GM19467 (cell line): ENCODE measurements at regions not wholly inside any gene's neighbourhood (a gene's known extent, or its start where the extent isn't known, plus 50 kb on each side); places are given as distances from the start of the nearest gene placed in this dataset.
"Not testable (repeated sequence)": the region's sequence is repeated elsewhere in the genome, so short reads cannot be mapped to it uniquely, and the experiment has no call there.

ENCODE experiments used
- ATAC-seq: cut with Tn5 transposase; IDR thresholded peaks from one replicate; pipeline ENCODE4 v1.9.1; 2021; ENCODE audit warnings: mild to moderate bottlenecking, moderate library complexity; ENCODE audit not compliant: unreplicated experiment

DNA sequence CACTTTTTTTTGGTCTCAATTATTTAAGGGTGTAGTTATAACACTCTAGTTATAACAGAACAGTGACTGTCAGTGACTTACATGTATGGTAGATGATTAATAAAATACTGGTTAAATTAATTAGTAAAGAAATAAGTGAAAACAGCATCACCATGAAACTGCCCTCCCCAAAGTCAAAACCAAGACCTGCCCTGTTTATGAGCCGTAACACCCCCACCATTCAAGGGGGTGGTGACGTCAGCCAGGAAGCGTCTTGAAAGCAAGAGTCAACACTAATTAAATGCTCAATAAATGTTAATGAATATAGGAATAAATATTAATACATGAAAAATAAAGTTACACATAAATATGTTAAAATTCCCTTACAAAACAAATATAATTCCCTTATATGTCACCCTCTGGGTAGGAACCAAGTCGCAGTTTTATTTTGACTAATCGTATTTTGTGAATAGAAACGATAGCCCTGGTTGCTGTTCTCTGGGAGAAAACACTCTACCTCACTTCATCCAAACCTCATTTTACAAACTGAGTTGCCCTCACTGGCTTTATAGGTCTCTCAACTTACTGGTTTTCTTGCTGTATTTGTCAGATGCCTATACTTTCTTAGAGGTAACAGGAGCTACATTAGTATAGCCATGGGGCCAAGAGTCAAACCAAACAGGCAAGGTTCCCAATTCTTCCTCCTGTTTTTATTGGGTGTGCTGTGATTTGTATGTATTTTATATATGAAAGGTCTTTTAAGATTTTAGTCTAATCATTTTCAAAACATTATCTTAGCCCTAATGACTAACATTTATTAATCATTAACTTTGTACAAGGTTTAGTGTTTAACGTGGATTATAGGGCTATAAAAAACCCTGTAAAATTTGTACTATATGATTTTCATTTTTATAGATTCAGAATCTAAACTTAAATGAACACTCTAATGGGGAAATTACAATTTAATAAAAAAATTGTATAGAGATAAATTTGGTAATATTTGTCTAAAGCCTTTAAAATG is 227.9 kb upstream of the IRAK1BP1 start:
- ATAC-seq: no peak

DNA sequence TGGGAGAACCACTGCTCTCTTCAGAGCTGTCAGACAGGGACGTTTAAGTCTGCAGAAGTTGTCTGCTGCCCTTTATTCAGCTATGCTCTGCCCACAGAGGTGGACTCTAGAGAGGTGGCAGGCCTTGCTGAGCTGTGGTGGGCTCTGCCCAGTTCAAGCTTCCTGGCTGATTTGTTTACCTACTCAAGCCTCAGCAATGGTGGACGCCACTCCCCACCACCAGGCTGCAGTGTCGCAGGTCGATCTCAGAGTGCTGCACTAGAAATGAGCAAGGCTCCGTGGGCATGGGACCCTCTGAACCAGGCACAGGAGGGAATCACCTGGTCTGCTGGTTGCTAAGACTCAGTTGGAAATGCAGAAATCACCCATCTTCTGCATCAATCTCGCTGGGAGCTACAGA is 223.4 kb upstream of the IRAK1BP1 start:
- ATAC-seq: not testable (repeated sequence)

DNA sequence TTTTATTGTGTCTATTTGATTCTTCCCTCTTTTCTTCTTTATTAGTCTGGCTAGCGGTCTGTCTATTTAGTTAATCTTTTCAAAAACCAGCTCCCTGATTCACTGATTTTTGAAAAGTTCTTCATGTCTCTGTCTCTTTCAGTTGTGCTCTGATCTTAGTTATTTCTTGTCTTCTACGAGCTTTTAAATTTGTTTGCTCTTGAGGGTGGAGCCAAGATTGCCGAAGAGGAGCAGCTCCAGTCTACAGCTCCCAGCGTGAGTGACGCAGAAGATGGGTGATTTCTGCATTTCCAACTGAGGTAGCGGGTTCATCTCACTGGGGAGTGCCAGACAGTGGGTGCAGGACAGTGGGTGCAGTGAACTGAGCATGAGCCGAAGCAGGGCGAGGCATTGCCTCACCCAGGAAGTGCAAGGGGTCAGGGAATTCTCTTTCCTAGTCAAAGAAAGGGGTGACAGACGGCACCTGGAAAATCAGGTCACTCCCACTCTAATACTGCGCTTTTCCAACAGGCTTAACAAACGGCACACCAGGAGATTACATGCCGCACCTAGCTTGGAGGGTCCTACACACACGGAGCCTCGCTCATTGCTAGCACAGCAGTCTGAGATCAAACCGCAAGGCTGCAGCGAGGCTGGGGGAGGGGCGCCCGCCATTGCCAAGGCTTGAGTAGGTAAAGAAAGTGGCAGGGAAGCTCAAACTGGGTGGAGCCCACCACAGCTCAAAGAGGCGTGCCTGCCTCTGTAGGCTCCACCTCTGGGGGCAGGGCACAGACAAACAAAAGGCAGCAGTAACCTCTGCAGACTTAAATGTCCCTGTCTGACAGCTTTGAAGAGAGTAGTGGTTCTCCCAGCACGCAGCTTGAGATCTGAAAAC is 220.6 kb upstream of the IRAK1BP1 start:
- ATAC-seq: not testable (repeated sequence)

DNA sequence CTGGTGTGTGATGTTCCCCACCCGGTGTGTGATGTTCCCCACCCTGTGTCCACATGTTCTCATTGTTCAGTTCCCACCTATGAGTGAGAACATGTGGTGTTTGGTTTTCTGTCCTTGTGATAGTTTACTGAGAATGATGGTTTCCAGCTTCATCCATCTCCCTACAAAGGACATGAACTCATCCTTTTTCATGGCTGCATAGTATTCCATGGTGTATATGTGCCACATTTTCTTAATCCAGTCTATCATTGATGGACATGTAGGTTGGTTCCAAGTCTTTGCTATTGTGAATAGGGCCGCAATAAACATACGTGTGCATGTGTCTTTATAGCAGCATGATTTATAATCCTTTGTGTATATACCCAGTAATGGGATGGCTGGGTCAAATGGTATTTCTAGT is 201.5 kb upstream of the IRAK1BP1 start:
- not testable (repeated sequence) for ATAC-seq

DNA sequence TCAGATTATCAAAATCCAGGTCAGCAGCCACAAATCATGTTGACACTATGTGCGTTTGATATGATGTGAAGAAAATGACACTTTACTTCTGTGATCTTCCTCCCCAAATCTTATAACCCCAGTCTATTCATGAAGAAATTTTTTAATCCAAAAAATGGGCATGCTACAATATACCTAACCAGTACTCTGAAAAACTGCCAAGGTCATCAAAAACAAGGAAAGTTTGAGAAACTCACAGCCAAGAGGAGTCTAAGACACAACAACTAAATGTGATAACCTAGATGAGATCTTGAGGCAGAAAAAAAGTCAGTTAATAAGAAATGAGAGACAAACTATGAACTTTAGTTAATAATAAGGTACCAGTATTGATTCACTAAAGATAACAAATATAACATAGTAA is 200.6 kb upstream of the IRAK1BP1 start:
- ATAC-seq: no peak

DNA sequence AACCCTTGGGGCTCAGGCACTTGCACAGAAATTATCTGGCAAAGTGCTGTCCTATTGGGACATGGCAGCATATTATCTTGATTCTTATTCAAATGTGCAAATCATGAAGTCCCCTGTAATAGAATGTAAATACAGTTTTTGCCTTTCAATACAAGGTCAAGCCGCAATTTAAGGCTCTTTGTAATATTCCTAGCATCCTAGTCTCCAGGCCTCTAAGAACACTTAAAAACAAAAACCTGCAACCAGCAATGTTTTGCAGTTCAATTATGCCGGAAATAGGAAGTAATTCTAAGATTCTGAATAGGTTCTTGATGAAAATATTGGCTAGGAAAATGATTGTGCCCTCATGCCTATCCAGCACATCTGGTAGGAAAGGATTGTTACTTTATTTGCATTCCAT is 197.2 kb upstream of the IRAK1BP1 start:
- no peak for ATAC-seq

DNA sequence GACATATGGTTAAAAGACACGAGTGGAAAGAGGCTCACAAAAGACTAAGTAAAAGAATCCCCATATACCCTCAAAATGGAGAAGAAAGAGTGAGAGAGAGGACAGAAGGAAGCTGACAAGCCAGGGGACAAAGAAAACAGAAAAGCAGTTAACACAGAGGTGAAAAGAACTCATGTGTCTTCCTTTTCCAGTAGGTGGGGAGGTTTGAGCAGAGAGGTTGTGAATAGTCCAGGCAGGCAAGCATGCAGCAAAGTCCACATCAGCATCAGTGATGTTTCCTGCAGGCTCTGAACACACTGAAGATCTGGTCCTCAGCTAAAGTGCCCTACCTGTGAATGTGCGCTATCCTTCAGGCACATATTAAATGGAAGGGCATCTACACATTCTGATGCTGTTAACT is 196.5 kb upstream of the IRAK1BP1 start:
- no peak for ATAC-seq

DNA sequence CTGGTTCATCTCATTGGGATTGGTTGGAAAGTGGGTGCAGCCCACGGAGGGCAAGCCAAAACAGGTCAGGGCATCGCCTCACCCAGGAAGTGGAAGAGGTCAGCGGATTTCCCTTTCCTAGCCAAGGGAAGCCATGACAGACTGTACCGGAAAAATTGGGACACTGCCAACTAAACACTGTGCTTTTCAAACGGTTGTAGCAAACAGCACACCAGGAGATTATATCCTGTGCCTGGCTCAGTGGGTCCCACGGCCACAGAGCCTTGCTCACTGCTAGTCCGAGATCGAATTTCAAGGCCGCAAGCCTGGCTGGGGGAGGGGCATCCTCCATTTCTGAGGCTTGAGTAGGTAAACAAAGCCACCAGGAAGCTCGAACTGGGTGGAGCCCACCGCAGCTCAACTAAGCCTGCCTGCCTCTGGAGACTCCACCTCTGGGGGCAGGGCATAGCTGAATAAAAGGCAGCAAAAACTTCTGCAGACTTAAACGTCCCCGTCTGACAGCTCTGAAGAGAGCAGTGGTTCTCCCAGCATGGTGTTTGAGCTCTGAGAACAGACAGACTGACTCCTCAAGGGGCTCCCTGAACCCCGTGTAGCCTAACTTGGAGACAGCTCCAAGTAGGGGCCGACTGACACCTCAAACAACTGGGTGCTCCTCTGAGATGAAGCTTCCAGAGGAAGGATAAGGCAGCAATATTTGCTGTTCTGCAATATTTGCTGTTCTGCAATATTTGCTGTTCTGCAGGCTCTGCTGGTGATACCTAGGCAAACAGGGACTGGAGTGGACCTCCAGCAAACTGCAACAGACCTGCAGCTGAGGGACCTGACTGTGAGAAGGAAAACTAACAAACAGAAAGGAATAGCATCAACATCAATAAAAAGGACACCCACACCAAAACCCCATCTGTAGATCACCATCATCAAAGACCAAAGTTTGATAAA is 191.0 kb upstream of the IRAK1BP1 start:
- not testable (repeated sequence) for ATAC-seq

DNA sequence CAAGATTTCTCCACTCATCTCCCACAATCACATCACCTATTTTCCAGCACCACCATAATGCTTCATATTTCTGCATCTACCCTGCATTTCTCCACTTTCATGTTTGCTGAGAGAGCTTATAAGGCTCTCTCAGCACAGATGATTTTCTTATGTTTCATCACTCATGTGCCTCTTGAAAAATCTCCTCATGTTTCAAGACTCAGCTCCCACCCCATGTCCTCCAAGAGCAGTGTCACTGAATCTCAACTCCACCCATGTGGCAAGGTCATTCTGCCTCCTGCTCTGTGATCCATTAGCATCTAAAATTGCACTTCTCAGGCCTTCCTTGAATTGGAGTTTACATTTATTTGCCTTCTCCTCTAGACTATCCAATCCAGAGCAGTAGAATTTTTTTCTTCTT is 178.7 kb upstream of the IRAK1BP1 start:
- no peak for ATAC-seq

DNA sequence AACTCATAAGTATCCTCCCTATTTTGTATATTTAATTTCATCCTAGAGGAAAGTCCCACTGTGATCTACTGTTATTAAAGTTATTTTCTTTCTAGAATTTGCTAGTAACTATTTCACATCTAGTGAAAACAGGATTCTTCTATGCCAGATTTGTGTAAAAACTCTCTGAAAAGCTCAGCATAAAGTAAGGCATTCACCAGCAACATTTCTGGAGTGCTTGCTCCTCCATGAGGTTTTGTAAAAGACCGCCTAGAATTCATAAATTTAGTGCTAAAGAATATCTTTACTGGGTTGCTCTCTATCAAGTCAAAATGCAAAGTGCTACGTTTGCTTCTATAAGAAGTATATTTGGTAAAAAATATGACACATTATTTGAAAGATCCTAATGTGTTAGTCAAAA is 173.5 kb upstream of the IRAK1BP1 start:
- no peak for ATAC-seq

DNA sequence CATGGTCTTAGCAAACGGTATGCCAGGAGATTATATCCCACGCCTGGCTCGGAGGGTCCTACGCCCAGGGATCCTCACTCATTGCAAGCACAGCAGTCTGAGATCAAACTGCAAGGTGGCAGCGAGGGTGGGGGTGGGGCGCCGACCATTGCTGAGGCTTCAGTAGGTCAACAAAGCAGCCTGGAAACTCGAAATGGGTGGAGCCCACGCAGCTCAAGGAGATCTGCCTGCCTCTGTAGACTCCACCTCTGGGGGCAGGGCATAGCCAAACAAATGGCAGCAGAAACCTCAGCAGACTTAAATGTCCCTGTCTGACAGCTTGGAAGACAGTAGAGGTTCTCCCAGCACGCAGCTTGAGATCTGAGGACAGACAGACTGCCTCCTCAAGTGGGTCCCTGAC is 172.7 kb upstream of the IRAK1BP1 start:
- not testable (repeated sequence) for ATAC-seq

DNA sequence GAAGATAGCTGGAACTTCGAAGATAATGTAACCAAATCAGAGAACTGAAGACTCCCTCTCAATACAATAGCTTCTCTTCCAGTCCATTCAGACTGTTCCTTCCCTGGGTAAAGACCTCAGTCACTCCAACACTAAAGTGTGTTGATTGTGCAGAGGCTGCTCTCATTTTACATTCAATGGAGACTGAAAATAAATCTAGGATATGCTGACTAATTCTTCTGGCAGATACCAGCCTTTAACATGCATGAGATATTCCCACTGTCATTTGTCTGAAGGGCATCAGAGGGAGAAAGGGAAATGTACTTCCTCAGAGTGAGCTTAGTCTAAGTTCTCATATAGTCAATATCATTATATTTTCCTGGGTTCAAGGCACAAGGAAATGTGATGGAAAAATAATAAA is 166.4 kb upstream of the IRAK1BP1 start:
- ATAC-seq: no peak

DNA sequence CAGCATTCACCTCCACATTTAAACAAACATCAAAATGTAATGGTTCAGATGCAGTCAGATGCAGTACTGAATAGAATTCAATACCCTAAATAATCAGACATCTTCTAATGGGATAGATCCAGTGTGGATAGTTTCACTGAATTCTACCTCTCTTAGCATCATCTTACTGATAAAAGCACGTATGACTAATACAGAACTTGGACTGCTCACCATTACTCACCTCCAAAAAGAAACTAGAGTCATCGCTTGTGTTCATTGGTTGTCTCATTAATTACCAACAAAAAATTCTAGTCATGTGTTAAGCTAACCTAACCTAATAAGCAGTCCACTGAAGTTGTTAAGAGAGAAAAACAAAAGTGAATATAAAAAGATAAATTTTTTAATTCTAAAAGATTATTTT is 165.9 kb upstream of the IRAK1BP1 start:
- ATAC-seq: no peak

DNA sequence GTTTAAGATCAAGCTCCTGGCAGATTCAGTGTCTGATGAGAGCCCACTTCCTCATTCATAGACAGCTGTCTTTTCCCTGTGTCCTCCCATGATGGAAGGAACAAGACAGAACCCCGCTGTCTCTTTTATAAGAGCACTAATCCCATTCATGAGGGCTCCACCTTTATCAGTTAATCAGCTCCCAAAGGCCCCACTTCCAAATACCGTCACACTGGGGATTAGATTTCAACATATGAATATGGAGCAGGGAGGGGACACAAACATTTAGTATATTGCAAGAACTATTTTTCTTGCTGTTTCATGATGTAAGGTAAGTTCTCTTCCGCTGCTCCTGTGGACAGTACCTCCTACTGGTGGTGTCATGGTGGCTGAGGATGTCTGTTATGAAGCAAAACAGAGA is 158.3 kb upstream of the IRAK1BP1 start:
- no peak for ATAC-seq

DNA sequence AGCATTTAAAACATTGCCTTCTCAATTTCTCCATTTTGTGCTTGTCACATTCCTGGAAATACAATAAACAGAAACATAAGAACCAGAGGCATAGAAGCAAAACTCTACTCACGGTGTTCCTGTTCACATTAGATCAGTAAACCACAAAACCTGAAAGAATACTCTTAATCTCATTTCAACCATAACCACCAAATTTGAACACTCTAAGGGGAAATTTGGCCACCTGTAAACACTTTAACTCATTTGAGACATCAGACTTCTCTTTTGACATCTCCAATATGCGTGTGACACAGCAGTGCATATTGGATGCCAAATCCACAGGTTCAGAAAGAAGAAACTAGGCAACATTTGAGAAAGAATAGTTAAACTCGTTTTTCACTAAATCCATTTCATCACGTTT is 153.8 kb upstream of the IRAK1BP1 start:
- ATAC-seq: no peak

DNA sequence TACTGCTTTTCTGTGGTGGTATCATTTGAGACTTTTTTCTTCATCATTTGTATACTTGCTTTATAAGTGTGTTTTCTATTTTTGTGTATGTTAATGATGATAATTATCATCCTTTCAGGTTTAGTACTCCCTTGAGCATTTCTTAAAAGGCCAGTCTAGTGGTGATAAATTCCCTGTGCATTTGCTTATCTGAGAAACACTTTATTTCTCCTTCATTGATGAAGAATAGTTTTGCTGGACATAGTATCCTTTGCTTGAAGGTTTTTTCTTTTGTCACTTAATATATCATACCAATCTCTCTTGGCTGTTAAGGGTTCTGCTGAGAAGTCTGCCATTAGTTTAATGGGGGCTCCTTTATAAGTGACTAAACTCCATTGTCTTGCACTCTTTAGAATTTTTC is 123.2 kb upstream of the IRAK1BP1 start:
- no peak for ATAC-seq

DNA sequence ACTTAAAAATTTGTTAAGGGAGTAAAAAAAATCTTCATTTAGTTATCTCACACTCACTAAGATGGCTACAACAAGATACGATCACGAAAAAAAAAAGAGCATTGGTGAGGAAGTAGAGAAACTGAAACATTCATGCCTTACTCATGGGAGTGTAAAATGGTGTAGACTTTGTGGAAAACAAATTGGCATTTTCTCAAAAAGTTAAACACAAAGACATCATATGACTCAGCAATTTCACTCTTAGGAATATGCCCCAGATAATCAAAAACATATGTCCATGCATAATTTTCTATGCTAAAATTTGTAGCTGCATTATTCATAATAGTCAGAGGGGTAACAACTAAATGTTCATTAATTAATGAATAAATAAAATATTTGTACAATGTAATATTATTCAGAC is 120.9 kb upstream of the IRAK1BP1 start:
- ATAC-seq: no peak

DNA sequence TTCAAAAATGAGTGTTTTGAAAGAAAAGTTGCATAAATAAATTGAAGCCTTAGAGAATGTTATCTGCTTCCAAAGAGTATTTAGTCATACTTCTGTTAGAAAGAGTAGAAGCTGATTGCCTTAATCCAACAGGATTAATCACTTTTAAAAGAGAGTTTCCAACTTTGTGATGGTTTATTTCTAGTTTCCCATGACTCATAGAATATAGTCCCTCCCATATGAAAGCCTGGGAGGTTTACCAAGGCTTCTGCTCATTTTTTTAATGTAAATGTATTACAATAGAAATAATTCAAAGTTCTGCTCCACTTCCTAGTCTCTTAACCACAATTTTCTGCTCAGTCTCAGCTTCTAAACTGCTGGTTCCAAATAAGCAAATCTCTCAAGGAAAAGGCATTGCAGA is 118.0 kb upstream of the IRAK1BP1 start:
- ATAC-seq: no peak

DNA sequence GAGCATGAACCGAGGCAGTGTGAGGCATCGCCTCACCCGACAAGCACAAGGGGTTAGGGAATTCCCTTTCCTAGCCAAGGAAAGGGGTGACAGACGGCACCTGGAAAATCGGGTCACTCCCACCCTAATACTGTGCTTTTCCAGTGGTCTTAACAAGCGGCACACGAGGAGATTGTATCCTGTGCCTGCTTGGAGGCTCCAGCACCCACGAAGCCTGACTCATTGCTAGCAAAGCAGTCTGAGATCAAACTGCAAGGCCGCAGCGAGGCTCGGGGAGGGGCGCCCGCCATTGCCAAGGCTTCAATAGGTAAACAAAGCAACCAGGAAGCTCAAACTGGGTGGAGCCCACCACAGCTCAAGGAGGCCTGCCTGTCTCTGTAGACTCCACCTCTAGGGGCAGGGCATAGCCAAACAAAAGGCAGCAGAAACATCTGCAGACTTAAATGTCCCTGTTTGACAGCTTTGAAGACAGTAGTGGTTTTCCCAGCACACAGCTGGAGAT is 109.0 kb upstream of the IRAK1BP1 start:
- ATAC-seq: not testable (repeated sequence)

DNA sequence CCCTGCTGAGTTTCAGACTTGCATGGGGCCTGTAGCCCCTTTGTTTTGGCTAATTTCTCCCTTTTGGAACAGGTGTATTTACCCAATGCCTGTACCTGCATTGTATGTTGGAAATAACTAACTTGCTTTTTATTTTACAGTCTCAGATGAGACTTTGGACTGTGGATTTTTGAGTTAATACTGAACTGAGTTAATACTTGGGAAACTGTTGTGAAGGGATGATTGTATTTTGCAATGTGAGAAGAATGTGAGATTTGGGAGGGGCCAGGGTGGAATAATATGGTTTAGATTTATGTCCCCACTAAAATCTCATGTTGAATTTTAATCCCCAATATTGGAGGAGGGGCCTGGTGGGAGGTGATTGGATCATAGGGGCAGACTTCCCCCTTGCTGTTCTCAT is 99.1 kb upstream of the IRAK1BP1 start:
- ATAC-seq: no peak
